H1 (cell line): ENCODE measurements at regions not wholly inside any gene's neighbourhood (a gene's known extent, or its start where the extent isn't known, plus 50 kb on each side); places are given as distances from the start of the nearest gene placed in this dataset.

Experiments
- CTCF ChIA-PET: fragments of 300-600 bp; sonication (Branson Sonifier 250); formaldehyde crosslinking; loops from one replicate; lab custom pipeline; 2021; ENCODE audit not compliant: partially characterized antibody; lab: Charles Lee
- POLR2A ChIA-PET: fragments of 300-600 bp; sonication (Branson Sonifier 250); formaldehyde crosslinking; loops from one replicate; lab custom pipeline; 2021; ENCODE audit warnings: inconsistent platforms; ENCODE audit not compliant: partially characterized antibody; lab: Charles Lee
- DNase-seq, 2 experiments: peaks; one replicate each; pipeline versions ENCODE4 v3.0.0 to v3.0.0-alpha.2; 2010 to 2022; ENCODE audit warnings: low spot score in 2 of 2, low read depth in 1 of 2, mixed read lengths in 1 of 2
- FAIRE-seq: peaks from 2 replicates; lab custom pipeline; 2011; peaks lifted over from hg19 to GRCh38; lab: Jason Lieb, UNC
- H2AFZ ChIP-seq: 2 replicates; pipeline ENCODE4 v1.8.1; 2012; ENCODE audit warnings: low read length, inconsistent platforms
- H2AK5ac ChIP-seq: 2 replicates; pipeline ENCODE4 v1.6.1; 2013; ENCODE audit warnings: low read depth, low read length
- H2BK120ac ChIP-seq: replicated peaks from 2 replicates; pipeline ENCODE3; 2013; ENCODE audit warnings: low read depth, low read length, inconsistent platforms
- H2BK12ac ChIP-seq: 2 replicates; pipeline ENCODE4 v1.6.1; 2013; ENCODE audit warnings: low read depth, low read length
- H2BK15ac ChIP-seq: 2 replicates; pipeline ENCODE4 v1.6.1; 2013; ENCODE audit warnings: low read length
- H2BK20ac ChIP-seq: 2 replicates; pipeline ENCODE4 v1.6.1; 2013; ENCODE audit warnings: low read length
- H2BK5ac ChIP-seq: 2 replicates; pipeline ENCODE4 v1.6.1; 2013; ENCODE audit warnings: low read depth, low read length
- H3K14ac ChIP-seq: 2 replicates; pipeline ENCODE4 v1.6.1; 2013; ENCODE audit warnings: inconsistent platforms; ENCODE audit not compliant: insufficient read length
- H3K18ac ChIP-seq: 2 replicates; pipeline ENCODE4 v1.6.1; 2013; ENCODE audit warnings: low read length; ENCODE audit errors: extremely low read depth
- H3K23ac ChIP-seq: 2 replicates; pipeline ENCODE4 v1.6.1; 2013; ENCODE audit warnings: inconsistent platforms; ENCODE audit not compliant: insufficient read length
- H3K23me2 ChIP-seq: 2 replicates; pipeline ENCODE4 v1.6.1; 2013; ENCODE audit warnings: low read depth, low read length
- H3K27ac ChIP-seq: 2 replicates; pipeline ENCODE4 v1.6.1; 2011; ENCODE audit warnings: low read depth, low read length, inconsistent platforms
- H3K27me3 ChIP-seq, 4 experiments: replicated peaks in 1 of 4; 1 replicate in 1 of 4; 2 replicates in 3 of 4; pipeline versions ENCODE4 v1.6.1 to v1.8.1; 2011 to 2013; ENCODE audit warnings: low read length in 3 of 4, mild to moderate bottlenecking in 3 of 4, inconsistent platforms in 2 of 4, mixed read lengths in 2 of 4, moderate library complexity in 1 of 4; ENCODE audit not compliant: control insufficient read depth in 3 of 4, insufficient read depth in 3 of 4; ENCODE audit errors: extremely low read depth in 1 of 4
- H3K36me3 ChIP-seq, 4 experiments: 2 replicates each; pipeline versions ENCODE4 v1.6.1 to v1.8.1; 2011 to 2013; ENCODE audit warnings: mild to moderate bottlenecking in 4 of 4, low read length in 3 of 4, moderate library complexity in 2 of 4, control low read depth in 1 of 4, inconsistent platforms in 1 of 4; ENCODE audit not compliant: insufficient read depth in 4 of 4, control insufficient read depth in 2 of 4
- H3K4ac ChIP-seq: replicated peaks from 2 replicates; pipeline ENCODE3; 2013; ENCODE audit warnings: low read length, low read depth, mixed read lengths, inconsistent platforms; ENCODE audit not compliant: insufficient read length
- H3K4me1 ChIP-seq, 4 experiments: replicated peaks in 1 of 4; 1 replicate in 1 of 4; 2 replicates in 3 of 4; pipeline versions ENCODE4 v1.6.1 to v1.8.1; 2011 to 2013; ENCODE audit warnings: low read length in 3 of 4, inconsistent platforms in 2 of 4, mixed read lengths in 1 of 4; ENCODE audit not compliant: insufficient read depth in 4 of 4, control insufficient read depth in 3 of 4
- H3K4me2 ChIP-seq, 2 experiments: 2 replicates each; pipeline versions ENCODE4 v1.6.1 to v1.8.1; 2011 to 2013; ENCODE audit warnings: low read depth in 2 of 2, low read length in 2 of 2, control low read depth in 1 of 2, inconsistent platforms in 1 of 2, mild to moderate bottlenecking in 1 of 2; ENCODE audit not compliant: insufficient read depth in 1 of 2
- H3K4me3 ChIP-seq, 4 experiments: fragments of 200-600, 300-600 bp in 1 of 4; sonication (generic), shearing (Covaris generic), sonication (Bioruptor Twin) in 1 of 4; 2 replicates each; pipeline versions ENCODE4 v1.5.1 to v1.8.1; 2011 to 2016; ENCODE audit warnings: low read length in 4 of 4, low read depth in 3 of 4, control low read depth in 2 of 4, inconsistent platforms in 2 of 4, mild to moderate bottlenecking in 2 of 4, mixed read lengths in 1 of 4, moderate library complexity in 1 of 4; ENCODE audit not compliant: insufficient read depth in 2 of 4; ENCODE audit errors: extremely low read depth in 1 of 4
- H3K56ac ChIP-seq: replicated peaks from 2 replicates; pipeline ENCODE3; 2013; ENCODE audit warnings: low read depth, mild to moderate bottlenecking, mixed read lengths, low read length, inconsistent platforms; ENCODE audit not compliant: insufficient read length
- H3K79me1 ChIP-seq: 2 replicates; pipeline ENCODE4 v1.6.1; 2013; ENCODE audit warnings: low read depth, low read length, control low read depth
- H3K79me2 ChIP-seq, 2 experiments: 2 replicates each; pipeline versions ENCODE4 v1.6.1 to v1.8.1; 2012 to 2013; ENCODE audit warnings: low read length in 2 of 2, mild to moderate bottlenecking in 2 of 2, inconsistent platforms in 1 of 2; ENCODE audit not compliant: insufficient read depth in 2 of 2, control insufficient read depth in 1 of 2
- H3K9ac ChIP-seq, 4 experiments: replicated peaks in 1 of 4; 1 replicate in 1 of 4; 2 replicates in 3 of 4; pipeline versions ENCODE4 v1.6.1 to v1.8.1; 2011 to 2013; ENCODE audit warnings: low read depth in 3 of 4, low read length in 3 of 4, control low read depth in 2 of 4, mild to moderate bottlenecking in 2 of 4, moderate library complexity in 2 of 4, inconsistent platforms in 1 of 4; ENCODE audit errors: extremely low read depth in 1 of 4
- H3K9me3 ChIP-seq, 2 experiments: 2 replicates each; pipeline versions ENCODE4 v1.6.1 to v1.8.1; 2012 to 2013; ENCODE audit warnings: mild to moderate bottlenecking in 2 of 2, moderate library complexity in 2 of 2, control low read depth in 1 of 2, inconsistent platforms in 1 of 2, low read depth in 1 of 2, low read length in 1 of 2, mixed read lengths in 1 of 2; ENCODE audit not compliant: insufficient read depth in 2 of 2
- H4K20me1 ChIP-seq, 2 experiments: replicated peaks in 1 of 2; 2 replicates each; pipeline versions ENCODE3 to v1.8.1; 2011 to 2013; ENCODE audit warnings: inconsistent platforms in 2 of 2, low read length in 2 of 2, mild to moderate bottlenecking in 1 of 2; ENCODE audit not compliant: insufficient read depth in 2 of 2, control insufficient read depth in 1 of 2
- H4K5ac ChIP-seq: 2 replicates; pipeline ENCODE4 v1.6.1; 2013; ENCODE audit warnings: low read length, low read depth, mixed read lengths, inconsistent platforms; ENCODE audit not compliant: insufficient read length
- H4K8ac ChIP-seq: 2 replicates; pipeline ENCODE4 v1.8.0; 2013; ENCODE audit warnings: mild to moderate bottlenecking, moderate library complexity, low read length, inconsistent platforms; ENCODE audit not compliant: insufficient read depth; ENCODE audit errors: extremely low read depth
- H4K91ac ChIP-seq: replicated peaks from 2 replicates; pipeline ENCODE3; 2013; ENCODE audit warnings: low read length, mixed read lengths, inconsistent platforms; ENCODE audit not compliant: insufficient read length
- CBX8 ChIP-seq: fragments of 300-800, 300-1000 bp; sonication (generic); IDR thresholded peaks from 2 replicates; pipeline ENCODE4 v1.7.1; 2016; ENCODE audit warnings: low read depth, low read length, borderline replicate concordance
- CHD2 ChIP-seq: IDR thresholded peaks from 2 replicates; pipeline ENCODE4 v1.6.1; 2012; ENCODE audit warnings: low read length, improper control_type of control experiment
- CREB1 ChIP-seq: IDR thresholded peaks from 2 replicates; pipeline ENCODE4 v1.6.1; 2012; ENCODE audit warnings: inconsistent platforms
- HDAC2 ChIP-seq, 2 experiments: fragments of 300-600 bp in 1 of 2; sonication (generic) in 1 of 2; IDR thresholded peaks; 2 replicates each; pipeline ENCODE4 v1.6.1; 2011 to 2012; ENCODE audit warnings: low read depth in 2 of 2, low read length in 2 of 2, mild to moderate bottlenecking in 2 of 2, moderate library complexity in 2 of 2, borderline replicate concordance in 1 of 2, inconsistent platforms in 1 of 2
- KDM4A ChIP-seq: IDR thresholded peaks from one replicate; pipeline ENCODE4 v1.7.1; 2012; ENCODE audit warnings: low read depth, mild to moderate bottlenecking, moderate library complexity, low read length, inconsistent platforms; ENCODE audit not compliant: severe bottlenecking
- POLR2AphosphoS5 ChIP-seq: IDR thresholded peaks from 2 replicates; pipeline ENCODE4 v1.6.1; 2011; ENCODE audit warnings: low read depth, low read length
- POU5F1 ChIP-seq: IDR thresholded peaks from 2 replicates; pipeline ENCODE4 v1.6.1; 2011; ENCODE audit warnings: low read depth, mild to moderate bottlenecking, low read length, moderate library complexity
- SP4 ChIP-seq: IDR thresholded peaks from 2 replicates; pipeline ENCODE4 v1.6.1; 2012; ENCODE audit warnings: low read length, inconsistent platforms
- ZNF274 ChIP-seq: IDR thresholded peaks from 2 replicates; pipeline ENCODE4 v1.7.0; 2012; ENCODE audit warnings: low read length, borderline replicate concordance; ENCODE audit errors: extremely low read depth
- WGBS, 2 experiments: shearing (Covaris generic) in 1 of 2; methylation state at CpG; one replicate each; pipeline versions ENCODE4 v1.1.6 to v1.1.7; 2013 to 2015; ENCODE audit warnings: low lambda C conversion rate in 2 of 2, mixed read lengths in 2 of 2, inconsistent platforms in 1 of 2, low coverage in 1 of 2, missing lambda C conversion rate in 1 of 2; ENCODE audit not compliant: insufficient replicate concordance in 2 of 2, insufficient coverage in 1 of 2, insufficient read length in 1 of 2; ENCODE audit errors: extremely low coverage in 1 of 2, missing lambda C conversion rate in 1 of 2; 5-methylcytosine and 5-hydroxymethylcytosine counted together

DNA sequence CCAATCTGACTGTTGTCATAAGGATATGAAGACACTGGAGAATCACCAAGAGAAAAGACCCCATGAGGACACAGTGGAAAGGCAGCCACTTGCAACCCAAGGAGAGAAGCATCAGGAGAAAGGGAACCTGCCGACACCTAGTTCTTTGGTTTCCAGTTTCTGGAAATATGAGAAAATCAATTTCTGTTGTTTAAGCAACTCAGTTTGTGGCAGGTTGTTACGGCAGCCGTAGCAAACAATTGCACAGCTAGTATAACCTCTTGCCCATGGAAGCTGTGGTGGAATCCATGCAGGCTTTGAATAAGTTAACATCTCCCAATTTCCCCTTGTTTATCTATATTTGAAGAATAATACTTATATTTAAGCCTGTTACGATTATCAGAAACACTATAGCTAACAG lies 1103.0 kb upstream of the PHF14 start:
- Histone ChIP-seq H3K9ac (no peak overlapping the region), H4K5ac (no peak overlapping the region), H4K20me1 (no peaks in the 10 kb centered on the region), H2BK5ac (no peak overlapping the region), H3K4me3 (no peak overlapping the region), H2BK20ac (no peak overlapping the region), H3K18ac (no peak overlapping the region), H2BK120ac (no peak overlapping the region), H2BK12ac (no peak overlapping the region), H3K14ac (no peak overlapping the region), H3K79me1 (no peaks in the 10 kb centered on the region), H2BK15ac (no peak overlapping the region), H3K9me3 (no peaks in the 10 kb centered on the region), H4K91ac (no peak overlapping the region), H2AFZ (no peak overlapping the region), H3K4ac (no peak overlapping the region), H3K56ac (no peak overlapping the region), H2AK5ac (no peak overlapping the region), H3K27me3 (no peaks in the 10 kb centered on the region), H3K4me1 (no peaks in the 10 kb centered on the region), H3K23ac (no peak overlapping the region), H3K4me2 (no peak overlapping the region), H3K23me2 (no peaks in the 10 kb centered on the region), H3K79me2 (no peaks in the 10 kb centered on the region), H3K36me3 (no peaks in the 10 kb centered on the region), H4K8ac (no peak overlapping the region), H3K27ac (no peak overlapping the region)
- FAIRE-seq (no peak), DNase-seq (no peak)
- WGBS, 2 experiments = 92% methylated on average over 4 of the region's 4 CpGs; no CpG with 5 or more reads in 1 of the 2 experiments
- no peak for TF ChIP-seq HDAC2 (IDR thresholded peaks at IDR 0.05; ENCODE audit: borderline replicate concordance in 1 of 2, low read depth in 2 of 2, low read length in 2 of 2)
- no peak for TF ChIP-seq POLR2AphosphoS5
- TF ChIP-seq CBX8 = no peak
- TF ChIP-seq KDM4A = no peak
- no peak for TF ChIP-seq CREB1
- TF ChIP-seq ZNF274 = no peak
- TF ChIP-seq POU5F1 = no peak
- TF ChIP-seq SP4 = no peak
- no peak for TF ChIP-seq CHD2
- POLR2A ChIA-PET = no interaction called here
- CTCF ChIA-PET = no interaction called here
